GM19468 (cell line): ENCODE measurements at regions not wholly inside any gene's neighbourhood (a gene's known extent, or its start where the extent isn't known, plus 50 kb on each side); places are given as distances from the start of the nearest gene placed in this dataset.
"Not testable (repeated sequence)": the region's sequence is repeated elsewhere in the genome, so short reads cannot be mapped to it uniquely, and the experiment has no call there.

Source experiments
- ATAC-seq: cut with Tn5 transposase; IDR thresholded peaks from one replicate; pipeline ENCODE4 v1.9.1; 2021; ENCODE audit warnings: mild to moderate bottlenecking, moderate library complexity, moderate number of reproducible peaks; ENCODE audit not compliant: unreplicated experiment; ENCODE audit errors: extremely low read depth

DNA sequence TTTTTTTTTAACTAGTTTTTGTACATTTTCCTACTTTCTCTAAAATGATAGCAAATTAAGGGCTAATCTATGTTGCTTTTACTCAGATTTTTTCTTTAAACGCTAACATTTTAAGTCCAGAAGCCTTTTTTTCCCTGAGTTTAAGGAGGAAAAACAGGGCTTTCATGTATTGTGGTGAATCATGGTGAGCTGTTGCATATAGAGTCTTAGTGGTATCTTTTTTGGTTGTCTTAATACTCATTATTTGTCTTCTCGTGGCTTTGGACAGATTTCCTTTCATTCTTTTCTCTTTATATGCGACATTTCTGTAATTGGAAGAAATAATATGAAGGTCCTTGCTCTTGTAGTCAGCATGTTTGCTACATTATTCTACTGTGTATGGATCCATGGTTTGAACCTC is 1015.6 kb downstream of the PLA2G4A start:
- no peak for ATAC-seq

DNA sequence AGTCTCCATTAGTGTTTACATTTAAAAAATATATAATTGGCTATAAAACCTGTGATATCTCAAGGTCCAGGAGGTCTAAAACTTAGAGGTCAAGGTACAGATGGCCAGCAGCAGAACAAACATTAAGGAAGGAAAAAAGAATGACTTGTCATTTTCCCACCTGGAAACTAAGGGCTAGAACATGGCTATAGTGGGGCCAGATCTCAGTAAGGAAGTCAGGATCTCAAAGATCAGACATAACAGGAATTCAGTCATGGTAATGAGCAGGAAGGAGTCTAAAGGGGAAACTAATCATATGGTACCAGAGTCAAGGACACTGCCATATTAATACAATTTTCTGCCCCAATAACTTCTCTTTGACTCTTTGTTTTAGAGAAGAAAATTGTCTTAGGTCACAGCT is 1018.8 kb downstream of the PLA2G4A start:
- no peak for ATAC-seq

DNA sequence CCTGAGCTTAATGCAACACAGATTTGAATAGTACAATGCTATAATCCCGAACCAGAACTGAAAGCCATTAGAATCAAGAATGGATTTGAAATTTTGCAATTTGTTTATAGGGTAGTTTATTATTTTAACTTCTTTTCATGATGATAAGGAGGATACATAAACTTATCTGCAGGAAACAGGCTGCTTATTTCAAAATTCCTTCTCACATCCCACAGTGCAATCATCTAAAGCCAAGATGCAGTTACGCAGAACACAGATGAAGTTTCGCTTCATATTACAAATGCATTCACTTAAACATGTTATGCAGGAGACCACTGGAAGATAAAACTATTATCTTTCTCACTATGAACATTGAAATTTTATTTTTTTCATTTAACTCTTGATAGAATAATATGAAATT is 1019.6 kb downstream of the PLA2G4A start:
- ATAC-seq = no peak

DNA sequence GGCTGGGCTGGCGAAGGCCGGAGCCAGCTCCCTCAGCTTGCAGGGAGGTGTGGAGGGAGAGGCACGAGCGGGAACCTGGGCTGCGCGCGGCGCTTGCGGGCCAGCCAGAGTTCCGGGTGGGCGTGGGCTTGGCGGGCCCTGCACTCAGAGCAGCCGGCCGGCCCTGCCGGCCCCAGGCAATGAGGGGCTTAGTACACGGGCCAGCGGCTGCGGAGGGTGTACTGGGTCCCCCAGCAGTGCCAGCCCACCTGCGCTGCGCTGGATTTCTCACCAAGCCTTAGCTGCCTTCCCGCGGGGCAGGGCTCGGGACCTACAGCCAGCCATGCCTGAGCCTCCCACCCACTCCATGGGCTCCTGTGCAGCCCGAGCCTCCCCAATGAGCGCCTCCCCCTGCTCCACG is 1021.4 kb downstream of the PLA2G4A start:
- ATAC-seq = not testable (repeated sequence)

DNA sequence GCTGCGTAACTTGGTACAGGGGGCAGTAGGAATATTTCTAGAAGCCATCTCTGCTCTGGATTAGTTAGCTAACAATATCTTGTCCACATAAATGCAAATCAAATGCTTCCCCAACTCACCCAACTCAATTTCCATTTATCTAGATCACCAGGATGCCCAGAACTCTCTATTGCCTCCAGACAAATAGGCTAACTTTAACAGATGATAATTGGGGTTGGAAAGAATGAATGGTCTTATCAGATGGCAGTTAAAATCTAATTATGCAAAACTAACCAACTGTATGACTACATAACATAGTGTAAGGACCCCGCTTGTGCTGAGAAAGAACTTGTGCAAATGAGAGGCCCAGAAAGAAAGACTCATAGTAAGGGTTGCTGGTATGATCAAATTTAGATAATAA is 1024.8 kb downstream of the PLA2G4A start:
- no peak for ATAC-seq

DNA sequence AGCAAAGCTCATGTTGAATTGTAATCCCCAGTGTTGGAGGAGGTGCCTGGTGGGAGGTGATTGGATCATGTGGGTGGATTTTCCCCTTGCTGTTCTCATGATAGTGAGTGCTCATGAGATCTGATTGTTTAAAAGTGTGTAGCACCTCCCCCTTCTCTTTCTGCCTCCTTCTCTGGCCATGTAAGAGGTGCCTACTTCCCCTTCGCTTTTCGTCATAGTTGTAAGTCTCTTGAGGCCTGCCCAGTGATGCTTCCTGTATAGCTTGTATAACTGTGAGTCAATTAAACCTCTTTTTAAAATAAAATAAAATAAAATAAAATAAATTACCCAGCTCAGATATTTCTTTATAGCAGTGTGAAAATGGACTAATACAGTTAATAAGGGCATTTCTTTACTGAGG is 1025.7 kb downstream of the PLA2G4A start:
- no peak for ATAC-seq

DNA sequence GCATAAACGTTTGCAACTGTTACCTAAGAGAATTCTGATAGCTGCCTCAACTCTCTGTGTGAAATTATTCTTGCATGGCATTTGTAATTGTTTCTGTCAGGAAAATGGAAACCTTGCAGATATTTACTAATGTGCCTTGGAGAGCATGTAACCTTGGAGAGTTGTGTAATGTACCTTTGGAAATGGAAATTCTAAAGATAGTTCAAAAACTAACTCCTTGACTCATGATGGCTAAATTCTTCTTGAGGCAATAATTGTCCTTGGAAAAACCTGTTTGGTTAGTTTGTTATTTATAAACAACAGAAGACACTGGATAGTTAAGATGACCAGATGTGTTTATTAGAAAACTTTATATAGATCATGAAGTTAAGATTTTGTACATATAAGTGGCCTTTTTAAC is 1033.8 kb downstream of the PLA2G4A start:
- no peak for ATAC-seq

DNA sequence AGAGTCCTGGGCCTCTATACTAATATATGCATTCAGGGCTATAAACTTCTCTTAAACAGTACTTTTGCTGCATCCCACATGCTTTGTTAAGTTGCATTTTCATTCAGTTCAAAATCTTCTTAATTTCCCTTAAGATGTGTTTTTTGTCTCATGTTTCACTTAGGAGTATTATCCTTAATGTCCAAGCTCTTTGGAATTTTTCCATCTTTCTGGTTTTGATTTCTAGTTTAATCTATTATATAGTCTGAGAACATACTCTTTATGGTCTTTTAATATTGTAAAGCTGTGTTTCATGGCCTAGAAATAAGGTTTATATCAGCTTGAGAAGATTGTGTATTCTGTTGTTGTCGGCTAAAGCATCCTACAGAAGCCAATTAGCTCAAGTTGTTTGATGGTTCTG is 1041.8 kb downstream of the PLA2G4A start:
- ATAC-seq = no peak

DNA sequence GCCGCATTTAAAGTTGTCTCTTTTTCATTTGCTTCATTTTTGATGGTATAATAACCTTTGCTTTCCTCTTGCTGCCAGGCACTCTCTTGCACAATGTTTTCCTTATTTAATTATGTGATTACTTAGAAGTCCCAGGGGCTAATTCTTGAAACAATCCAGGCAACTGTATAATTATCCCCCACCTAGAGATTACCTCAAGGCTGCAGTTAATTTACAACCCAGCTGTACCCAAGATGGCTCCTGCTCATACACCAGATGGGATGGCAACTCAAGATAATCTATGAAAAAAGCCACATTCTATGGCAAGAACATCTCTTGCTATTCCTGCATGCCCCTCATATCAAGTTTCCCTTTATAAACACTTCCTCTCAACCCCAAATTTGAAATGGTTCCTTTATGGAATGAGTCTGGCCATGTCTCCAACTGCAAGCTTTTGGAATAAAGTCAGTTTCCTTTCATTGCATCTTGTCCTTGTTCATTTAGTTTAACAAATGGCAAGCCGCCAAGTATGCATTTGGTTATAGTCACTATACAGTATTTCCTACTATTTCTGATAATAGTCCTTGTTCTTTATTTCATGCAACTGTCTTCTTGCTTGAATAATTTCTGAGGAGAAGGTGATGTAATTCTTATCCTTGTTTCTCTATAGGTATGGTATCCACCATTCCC is 1042.6 kb downstream of the PLA2G4A start:
- ATAC-seq = no peak

DNA sequence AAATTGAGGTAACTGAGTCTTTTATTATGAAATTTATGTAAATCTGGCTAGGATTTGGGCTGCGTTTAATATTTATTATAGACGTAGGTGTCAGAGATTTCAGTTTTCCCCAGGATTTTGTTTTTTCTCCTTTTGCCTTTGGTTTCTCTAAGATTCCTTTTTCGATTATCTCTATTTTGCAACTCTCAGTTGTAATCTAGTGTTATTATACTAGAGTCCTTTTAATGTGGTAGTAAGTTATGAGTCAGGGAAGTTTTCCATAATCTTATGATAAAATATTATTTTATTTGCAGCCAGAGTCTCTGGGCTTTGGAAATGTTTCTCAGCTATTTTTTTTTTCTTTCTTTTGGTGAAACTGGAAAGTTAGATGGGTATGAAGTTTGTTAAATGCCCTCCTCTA is 1043.8 kb downstream of the PLA2G4A start:
- no peak for ATAC-seq

DNA sequence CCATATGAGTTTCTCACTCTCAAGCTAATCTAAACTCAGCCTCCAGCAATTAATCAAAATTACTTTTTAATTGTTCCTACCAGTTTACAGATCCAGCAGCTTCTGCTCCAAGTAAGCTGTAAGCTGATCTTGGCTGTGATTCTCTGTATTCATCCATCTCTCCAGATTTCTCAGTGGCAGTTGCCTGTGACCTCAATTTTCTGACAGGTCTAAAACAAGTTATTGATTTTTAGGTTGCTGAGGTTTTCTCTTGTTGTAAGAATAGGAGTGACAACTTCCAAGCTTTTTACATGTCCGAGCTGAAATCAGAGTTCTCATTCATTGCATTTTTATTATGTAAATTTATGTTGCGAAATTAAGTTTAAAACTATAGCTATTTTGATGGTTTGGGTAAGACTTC is 1044.4 kb downstream of the PLA2G4A start:
- ATAC-seq = no peak

DNA sequence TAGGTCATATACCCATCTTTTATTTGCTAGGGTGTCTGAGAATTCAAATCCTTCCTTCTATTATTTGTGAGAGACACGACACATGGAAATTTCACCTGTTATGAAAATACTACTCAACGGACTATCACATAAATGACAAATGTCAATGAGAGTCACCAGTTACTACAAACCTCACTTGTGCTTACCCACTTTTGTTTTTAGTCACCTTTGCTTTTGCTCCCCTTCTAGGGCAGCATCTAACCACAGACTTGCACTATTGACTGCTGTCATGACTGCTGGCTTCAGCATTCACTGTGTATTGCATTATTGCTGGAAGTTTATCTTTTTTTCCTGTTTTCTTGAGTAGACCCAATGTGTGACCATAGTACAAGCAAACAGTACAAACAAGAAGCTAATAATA is 1048.0 kb downstream of the PLA2G4A start:
- no peak for ATAC-seq

DNA sequence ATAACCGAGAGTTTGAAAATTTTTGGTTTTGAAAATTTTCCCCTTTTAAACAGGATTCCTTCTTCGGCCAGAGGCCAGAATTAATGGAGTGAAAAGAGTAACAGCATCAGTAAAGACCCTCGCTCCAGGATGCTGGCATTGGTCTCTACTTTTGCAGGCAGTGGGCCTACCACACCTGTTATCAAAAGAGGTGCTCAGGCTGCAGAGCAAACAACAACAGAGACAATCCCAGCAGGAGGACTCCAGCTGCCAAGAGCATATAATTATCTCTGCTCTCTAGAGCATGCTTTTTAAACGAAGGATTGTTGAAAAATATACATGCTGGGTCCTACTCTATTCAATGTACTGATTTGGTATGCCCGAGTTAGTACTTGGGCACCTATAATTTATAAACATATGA is 1048.5 kb downstream of the PLA2G4A start:
- no peak for ATAC-seq

DNA sequence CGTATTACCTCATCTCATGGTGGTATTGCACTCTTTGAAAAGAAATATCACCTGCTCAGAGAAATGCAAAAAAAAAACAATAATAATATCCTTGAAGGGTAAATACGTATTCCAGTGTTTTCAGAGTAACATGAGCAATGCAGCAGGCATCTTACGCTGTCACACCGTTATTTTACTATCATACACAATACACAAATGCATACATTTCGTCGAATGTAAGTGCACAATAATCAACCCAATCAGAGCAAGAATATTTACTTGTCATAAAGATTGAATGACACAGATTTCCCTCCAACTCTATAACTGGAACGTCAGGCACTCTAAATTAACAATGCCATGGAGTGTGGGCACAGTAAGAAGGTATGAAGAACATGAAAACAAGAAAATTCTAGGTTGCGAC is 1050.1 kb downstream of the PLA2G4A start:
- no peak for ATAC-seq

DNA sequence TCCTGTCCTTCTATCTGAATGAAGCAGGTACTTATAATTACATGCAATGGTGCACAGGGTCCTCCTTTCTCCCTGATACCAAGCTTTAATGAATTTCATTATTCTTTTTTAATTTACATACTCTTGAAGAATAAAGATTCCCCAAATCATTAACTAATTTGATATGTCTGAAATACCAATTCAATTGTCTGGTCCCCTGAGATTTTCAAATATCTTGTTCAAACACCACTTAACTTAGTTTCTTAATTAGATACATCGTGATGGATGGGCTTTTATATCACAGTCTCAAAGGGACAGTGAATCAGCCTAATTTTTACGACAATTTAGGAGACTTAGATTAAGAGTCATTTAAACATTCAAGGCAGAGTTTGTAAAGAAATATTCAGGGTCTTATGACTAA is 1054.6 kb downstream of the PLA2G4A start:
- ATAC-seq = no peak

DNA sequence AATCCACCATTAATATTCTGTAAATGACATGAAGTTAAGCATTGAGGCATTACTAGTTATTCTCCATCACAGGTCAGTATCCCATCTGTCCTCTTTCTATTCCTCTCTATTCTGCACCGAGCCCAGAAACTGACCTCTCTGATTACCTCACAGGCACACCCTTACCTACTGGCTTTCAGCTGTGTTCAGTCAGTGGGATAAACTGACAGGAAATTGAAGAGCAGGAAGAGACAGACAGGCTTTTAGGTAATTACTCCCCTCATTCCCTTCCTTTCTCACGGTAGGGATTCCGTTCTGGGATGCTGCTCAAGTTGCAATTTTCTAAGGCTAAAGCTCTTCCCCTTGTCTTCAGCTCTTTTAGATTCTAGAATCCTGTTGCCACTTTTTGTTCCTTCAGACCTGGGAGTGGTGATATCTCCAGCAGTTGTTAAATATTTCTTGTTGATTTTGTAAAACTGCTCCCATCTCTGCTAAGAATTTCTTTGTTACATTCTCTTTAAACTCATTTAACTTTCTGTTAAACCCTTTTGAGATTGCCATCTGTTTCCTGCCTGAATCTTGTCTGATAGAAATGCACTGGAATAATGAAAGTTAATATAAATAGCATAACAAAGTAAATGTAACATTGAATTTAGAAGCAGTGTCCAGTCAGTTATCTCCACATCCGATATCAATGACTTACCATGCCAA is 1063.4 kb downstream of the PLA2G4A start:
- ATAC-seq = no peak

DNA sequence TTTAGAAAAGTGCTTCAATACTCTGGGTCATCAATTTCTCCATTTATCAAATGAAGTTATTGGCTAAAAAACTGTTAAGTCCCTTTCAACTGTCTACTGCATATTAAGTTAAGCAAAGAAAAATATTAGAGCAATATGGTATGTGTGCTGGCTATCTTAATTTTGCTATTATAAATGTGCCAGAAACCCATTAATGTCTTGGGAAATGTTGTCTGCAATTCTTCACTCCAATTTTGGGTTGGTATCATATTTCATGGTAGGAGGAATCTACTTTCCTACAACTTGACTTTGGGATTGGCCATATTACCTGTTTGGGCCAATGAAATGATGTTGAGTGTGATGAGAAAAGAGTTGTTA is 1063.9 kb downstream of the PLA2G4A start:
- no peak for ATAC-seq

DNA sequence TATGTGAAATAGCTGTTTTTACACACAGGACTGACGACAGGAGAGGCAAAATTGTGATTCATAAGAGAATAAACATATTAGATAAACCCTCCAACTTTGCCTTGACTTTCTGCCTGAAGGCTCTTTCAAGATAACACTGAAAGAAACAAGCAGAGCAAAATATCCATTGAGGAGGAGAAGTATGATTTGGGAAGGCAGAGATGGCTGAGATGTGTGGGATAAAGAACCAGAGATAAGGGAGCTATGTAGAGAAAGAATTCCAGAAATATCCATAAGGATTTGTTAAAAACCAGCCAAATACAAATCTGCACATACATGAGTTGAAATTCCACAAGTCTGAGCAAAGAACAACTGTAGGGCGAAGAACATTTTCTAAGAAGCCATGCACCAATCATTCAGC is 1064.7 kb downstream of the PLA2G4A start:
- no peak for ATAC-seq

DNA sequence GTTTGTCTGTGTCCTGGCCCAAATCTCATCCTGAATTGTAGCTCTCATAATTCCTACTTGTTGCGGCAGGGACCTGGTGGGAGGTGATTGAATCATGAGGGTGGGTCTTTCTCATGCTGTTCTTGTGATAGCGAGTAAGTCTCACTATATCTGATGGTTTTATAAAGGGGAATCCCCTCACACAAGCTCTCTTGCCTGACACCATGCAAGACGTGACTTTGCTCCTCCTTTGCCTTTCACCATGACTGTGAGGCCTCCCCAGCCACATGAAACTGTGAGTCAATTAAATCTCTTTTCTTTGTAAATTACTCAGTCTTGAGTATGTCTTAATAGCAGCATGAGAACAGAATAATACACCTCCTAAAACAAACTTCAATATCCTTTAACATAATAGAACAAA is 1065.6 kb downstream of the PLA2G4A start:
- ATAC-seq = no peak

DNA sequence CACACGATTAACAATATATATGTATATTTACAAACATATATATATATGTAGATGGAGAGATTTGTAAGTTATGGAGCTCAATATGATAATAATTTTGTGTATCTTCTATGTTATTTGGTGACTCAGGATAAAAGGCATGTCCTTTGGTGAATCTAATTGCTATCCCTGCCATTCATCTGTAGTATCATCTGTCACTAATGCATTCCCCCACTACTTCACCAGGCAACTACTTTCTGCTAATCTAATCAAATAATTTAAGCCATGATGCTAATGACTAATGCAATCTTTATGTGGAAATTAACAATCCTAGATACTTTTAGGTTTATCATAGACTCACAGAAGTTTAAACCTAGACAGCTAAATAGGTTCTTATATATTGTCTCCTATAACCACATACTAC is 1074.5 kb downstream of the PLA2G4A start:
- no peak for ATAC-seq

DNA sequence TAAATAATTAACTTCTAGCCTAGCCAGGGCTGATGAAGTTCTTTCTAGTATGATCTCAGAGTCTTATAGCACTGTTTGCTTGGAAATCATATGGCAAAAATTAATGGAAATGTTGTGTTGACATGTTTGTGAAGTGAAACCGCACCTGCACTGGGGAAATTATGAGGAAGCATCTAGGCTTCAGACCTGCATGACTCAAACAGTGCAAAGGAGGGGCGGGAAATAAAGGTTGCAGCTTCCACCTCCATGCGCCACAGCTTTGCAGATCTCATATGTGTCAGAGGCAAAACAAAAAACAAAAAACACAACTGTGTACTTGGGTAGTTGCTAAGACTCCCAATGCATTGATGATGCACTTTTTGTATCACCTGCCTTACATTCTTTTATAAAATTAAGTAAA is 1080.6 kb downstream of the PLA2G4A start:
- no peak for ATAC-seq

DNA sequence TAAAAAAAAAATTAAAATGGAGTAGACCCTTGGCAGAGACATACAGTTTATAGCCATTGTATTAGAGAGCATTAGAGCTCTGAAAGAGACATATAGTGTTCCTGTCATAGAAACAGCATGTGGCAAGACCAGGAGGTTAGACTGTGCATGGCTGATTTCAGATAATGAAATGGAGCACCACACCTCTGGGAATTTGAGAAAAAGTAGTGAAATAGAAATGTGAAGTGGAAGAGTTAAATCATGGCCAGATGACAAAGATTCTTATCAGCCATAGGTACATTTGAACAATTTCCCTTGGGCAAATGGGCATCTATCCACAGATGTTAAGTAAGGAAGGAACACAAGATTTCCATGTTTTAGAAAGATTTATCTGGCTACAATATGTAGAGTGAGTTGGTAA is 1083.1 kb downstream of the PLA2G4A start:
- ATAC-seq = no peak
